T-helper 1 cell treated with Interleukin-12 subunit alpha and Interleukin-12 subunit beta and Interleukin-4 antibody, amounts not matched to agents 30 μg/mL and 1 μg/mL, for 36 hours (primary cell): ENCODE measurements at regions not wholly inside any gene's neighbourhood (a gene's known extent, or its start where the extent isn't known, plus 50 kb on each side); places are given as distances from the start of the nearest gene placed in this dataset.
A peak's percentile ranks its signal among the peaks of the same experiment; 100 is the strongest.

Experiments used
- H3K27ac Mint-ChIP-seq: one replicate; pipeline ENCODE4 v1.8.0; 2021; ENCODE audit warnings: mild to moderate bottlenecking, mixed read lengths
- H3K27me3 Mint-ChIP-seq: one replicate; pipeline ENCODE4 v1.8.0; 2021; ENCODE audit warnings: low read depth, mixed read lengths
- H3K36me3 Mint-ChIP-seq: one replicate; pipeline ENCODE4 v1.8.0; 2021; ENCODE audit warnings: low read depth, mixed read lengths
- H3K4me1 Mint-ChIP-seq: one replicate; pipeline ENCODE4 v1.8.0; 2021; ENCODE audit warnings: low read depth, mixed read lengths
- H3K4me3 Mint-ChIP-seq: one replicate; pipeline ENCODE4 v1.8.0; 2021; ENCODE audit warnings: mild to moderate bottlenecking, moderate library complexity, mixed read lengths
- H3K9me3 Mint-ChIP-seq: one replicate; pipeline ENCODE4 v1.8.0; 2021; ENCODE audit warnings: mixed read lengths

DNA sequence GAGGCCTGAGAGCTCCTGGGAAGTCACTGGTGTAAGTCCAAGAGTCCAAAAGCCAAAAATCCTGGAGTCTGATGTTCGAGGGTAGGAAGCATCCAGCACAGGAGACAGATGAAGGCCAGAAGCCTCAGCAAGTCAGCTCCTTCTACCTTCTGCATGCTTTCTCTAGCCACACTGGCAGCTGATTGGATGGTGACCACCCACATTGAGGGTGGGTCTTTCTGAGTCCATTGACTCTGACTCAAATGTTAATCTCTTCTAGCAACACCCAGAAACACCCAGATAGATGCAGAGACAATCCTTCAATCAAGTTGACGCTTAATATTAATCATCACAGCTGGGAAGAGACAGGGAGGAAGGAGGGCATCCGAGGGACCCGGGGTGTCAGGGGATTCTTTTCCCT is 305.8 kb downstream of the AACS start:
- Mint-ChIP-seq H3K4me3 (no peak overlapping the region), H3K27me3 (peaks cover 3% of the 10 kb centered on the region), H3K36me3 (no peaks in the 10 kb centered on the region)

DNA sequence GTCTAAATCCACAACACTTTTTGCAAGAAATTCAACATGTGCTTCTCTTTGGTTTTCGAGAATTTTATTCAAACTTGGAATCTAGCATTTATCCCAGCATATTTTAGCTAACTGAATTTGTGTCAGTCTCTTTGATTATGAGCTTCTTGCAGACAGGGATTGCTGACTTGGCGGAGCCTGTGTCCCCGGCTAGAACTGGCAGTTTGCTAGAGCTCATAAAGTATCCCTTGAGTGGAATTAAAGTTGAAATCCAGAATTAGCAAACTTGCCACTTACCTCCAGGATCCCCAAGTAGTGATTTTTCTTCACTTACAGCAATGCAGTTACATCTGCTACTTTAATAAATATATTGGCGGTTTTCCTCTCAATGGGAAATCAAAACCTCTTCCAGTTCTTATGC is 306.9 kb downstream of the AACS start:
- H3K9me3 Mint-ChIP-seq: no peaks in the 10 kb centered on the region
- no peaks in the 10 kb centered on the region for H3K4me1 Mint-ChIP-seq
- no peak overlapping the region for H3K27ac Mint-ChIP-seq
- no peaks in the 10 kb centered on the region for H3K36me3 Mint-ChIP-seq
- no peak overlapping the region for H3K4me3 Mint-ChIP-seq
- peaks cover 3% of the 10 kb centered on the region for H3K27me3 Mint-ChIP-seq

More for the DNA sequence above, 305.8 kb downstream of the AACS start:
- Mint-ChIP-seq H3K27ac (no peak overlapping the region), H3K4me1 (no peaks in the 10 kb centered on the region), H3K9me3 (no peaks in the 10 kb centered on the region)

DNA sequence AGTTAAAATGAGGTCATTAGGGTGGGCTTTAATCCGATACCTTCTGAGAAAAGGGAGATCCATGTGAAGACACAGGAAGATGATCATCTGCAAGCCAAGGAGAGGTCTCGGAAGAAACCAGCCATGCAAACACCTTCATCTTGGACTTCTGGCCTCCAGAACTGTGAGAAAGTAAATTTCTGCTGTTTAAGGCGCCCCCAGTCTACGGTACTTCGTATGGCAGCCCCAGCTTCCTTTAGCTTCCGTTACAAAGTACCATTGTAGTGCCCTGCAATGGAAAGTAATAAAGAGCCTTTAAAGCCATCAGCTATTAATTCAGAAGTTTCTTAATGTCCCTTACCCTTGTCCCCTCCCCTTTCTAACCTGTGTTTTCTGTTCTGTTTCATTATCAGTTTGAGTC is 308.1 kb downstream of the AACS start:
- no peak overlapping the region for H3K27ac Mint-ChIP-seq
- H3K27me3 Mint-ChIP-seq: no peaks in the 10 kb centered on the region
- no peaks in the 10 kb centered on the region for H3K36me3 Mint-ChIP-seq
- H3K9me3 Mint-ChIP-seq: no peaks in the 10 kb centered on the region
- H3K4me1 Mint-ChIP-seq: no peaks in the 10 kb centered on the region
- H3K4me3 Mint-ChIP-seq: no peak overlapping the region

DNA sequence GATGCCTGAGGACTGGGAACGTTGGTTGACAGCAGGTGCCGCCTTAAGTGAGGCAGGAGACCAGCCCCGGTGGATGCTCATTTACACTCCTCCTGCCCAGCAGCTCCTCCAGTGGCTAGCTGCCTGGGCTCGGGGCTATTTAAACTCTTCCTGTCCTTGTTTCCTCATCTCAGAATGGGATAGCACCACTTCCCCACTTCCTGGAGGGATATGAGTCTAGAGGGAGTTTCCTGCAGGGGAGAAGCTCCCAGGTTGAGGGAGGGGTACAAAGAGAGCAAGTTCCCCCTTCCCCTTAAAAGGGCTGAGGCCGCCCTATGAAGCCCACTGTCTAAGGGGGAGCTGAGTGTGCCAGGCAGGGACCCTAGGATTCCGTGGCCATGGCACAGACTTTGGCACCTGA is 311.2 kb downstream of the AACS start:
- no peaks in the 10 kb centered on the region for H3K36me3 Mint-ChIP-seq
- H3K27me3 Mint-ChIP-seq: no peaks in the 10 kb centered on the region
- no peak overlapping the region for H3K4me3 Mint-ChIP-seq
- no peaks in the 10 kb centered on the region for H3K9me3 Mint-ChIP-seq
- no peak overlapping the region for H3K27ac Mint-ChIP-seq
- no peaks in the 10 kb centered on the region for H3K4me1 Mint-ChIP-seq

DNA sequence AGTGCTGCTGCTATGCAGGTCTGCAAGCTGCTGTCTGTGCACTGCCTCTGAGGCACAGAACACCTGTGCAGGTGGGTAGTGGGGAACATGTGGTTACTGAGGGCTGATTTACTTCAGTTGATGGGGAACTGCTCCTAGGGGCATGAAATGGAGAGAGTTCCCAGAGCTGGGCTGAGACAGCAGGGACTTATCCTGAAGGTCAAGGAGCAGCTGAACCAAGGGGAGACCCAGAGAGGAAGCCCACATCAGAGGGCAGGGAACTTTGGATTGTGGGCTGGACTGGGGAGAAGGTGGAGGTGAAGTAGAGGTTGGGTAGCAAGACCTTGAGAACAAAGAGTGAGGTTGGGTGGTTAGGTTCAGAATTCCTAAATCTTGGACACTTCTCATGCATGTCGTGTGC is 311.9 kb downstream of the AACS start:
- no peaks in the 10 kb centered on the region for H3K27me3 Mint-ChIP-seq
- no peaks in the 10 kb centered on the region for H3K36me3 Mint-ChIP-seq
- no peak overlapping the region for H3K4me3 Mint-ChIP-seq
- H3K27ac Mint-ChIP-seq: no peak overlapping the region
- H3K4me1 Mint-ChIP-seq: no peaks in the 10 kb centered on the region
- H3K9me3 Mint-ChIP-seq: no peaks in the 10 kb centered on the region

DNA sequence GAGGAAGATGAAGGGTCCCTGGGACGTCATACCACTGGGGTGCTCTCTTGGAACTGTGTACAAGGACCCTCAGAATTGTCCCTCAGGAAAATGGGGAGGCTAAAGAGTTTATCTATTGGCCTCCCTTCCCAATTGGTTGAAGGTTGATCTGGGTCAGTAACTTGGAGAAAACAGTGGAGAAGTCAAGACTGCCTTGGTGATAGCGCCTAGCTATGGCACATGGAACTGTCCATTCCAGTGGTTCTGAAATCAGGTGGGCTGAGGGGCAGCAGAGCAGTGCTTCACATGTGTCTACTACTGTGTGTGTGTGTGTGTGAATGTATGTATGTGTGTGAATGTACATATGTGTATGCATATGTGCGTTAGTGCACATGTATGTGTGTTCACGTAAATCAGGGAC is 316.1 kb downstream of the AACS start:
- Mint-ChIP-seq H3K36me3 (no peaks in the 10 kb centered on the region), H3K9me3 (no peaks in the 10 kb centered on the region), H3K4me3 (no peak overlapping the region), H3K4me1 (no peaks in the 10 kb centered on the region), H3K27ac (no peak overlapping the region), H3K27me3 (peaks cover 3% of the 10 kb centered on the region)

DNA sequence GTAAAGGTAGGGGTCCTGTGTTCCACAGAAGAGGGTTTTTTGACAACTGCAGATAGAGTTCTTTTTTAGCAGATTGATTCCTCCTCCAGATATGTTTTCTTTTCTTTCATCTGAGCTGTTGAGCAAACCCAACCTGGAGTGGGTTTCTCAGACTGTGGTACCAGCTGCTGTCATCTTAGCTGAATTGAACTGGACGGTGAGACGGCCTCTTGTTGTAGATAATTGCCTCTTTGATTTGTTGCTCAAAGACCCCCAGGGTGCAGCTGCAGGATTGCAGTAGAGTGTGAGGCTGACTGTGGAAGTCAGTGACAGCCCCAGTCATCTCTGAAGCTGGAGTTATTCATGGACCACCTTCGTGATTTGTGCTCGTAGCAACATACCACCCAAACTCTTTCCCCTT is 317.7 kb downstream of the AACS start:
- Mint-ChIP-seq H3K27me3 (peaks cover 7% of the 10 kb centered on the region), H3K9me3 (no peaks in the 10 kb centered on the region), H3K4me1 (no peaks in the 10 kb centered on the region), H3K4me3 (no peak overlapping the region), H3K27ac (no peak overlapping the region), H3K36me3 (no peaks in the 10 kb centered on the region)

DNA sequence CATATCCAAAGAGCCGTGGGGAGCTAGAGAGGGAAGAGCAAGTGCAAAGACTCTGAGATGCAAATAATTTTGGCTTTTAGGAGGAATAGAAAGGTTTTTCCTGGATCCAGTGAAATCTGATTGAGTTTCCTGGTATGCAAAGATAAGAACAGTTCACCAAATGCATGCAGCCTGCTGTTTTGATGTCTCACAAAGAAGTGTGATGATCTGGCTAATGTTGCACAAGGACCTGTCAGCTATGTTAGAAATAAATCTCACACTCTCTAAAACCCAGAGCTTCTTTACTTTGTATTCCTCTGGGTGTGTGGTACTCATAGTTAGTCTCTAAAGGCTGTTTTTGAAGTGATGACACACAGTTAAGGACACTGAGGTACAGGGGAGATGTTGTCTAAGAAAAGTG is 321.4 kb downstream of the AACS start:
- Mint-ChIP-seq H3K36me3 (no peaks in the 10 kb centered on the region), H3K27me3 (peaks cover 11% of the 10 kb centered on the region), H3K9me3 (no peaks in the 10 kb centered on the region), H3K27ac (no peak overlapping the region), H3K4me3 (no peak overlapping the region), H3K4me1 (no peaks in the 10 kb centered on the region)

DNA sequence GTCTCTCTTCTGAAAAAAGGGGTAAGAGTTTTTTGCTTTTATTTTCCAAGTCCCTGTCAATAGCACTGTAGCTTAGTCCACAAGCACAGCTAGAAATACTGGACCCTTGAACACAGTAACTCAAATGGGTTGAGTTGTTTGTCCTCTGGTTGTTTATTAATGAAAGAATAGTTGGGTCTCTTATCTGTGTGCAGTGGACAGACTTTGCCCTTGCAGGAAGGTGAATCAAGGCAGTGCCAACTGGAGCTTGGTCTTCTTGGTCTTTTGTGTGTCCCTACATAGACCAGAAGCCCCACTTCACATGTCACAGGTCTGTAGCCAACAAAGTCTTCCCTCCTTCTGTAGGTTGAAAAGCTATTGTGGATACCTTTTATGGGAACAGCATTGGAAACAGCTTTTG is 322.0 kb downstream of the AACS start:
- Mint-ChIP-seq H3K9me3 (no peaks in the 10 kb centered on the region), H3K4me3 (no peak overlapping the region), H3K36me3 (no peaks in the 10 kb centered on the region), H3K4me1 (no peaks in the 10 kb centered on the region), H3K27ac (no peak overlapping the region), H3K27me3 (peaks cover 11% of the 10 kb centered on the region)

DNA sequence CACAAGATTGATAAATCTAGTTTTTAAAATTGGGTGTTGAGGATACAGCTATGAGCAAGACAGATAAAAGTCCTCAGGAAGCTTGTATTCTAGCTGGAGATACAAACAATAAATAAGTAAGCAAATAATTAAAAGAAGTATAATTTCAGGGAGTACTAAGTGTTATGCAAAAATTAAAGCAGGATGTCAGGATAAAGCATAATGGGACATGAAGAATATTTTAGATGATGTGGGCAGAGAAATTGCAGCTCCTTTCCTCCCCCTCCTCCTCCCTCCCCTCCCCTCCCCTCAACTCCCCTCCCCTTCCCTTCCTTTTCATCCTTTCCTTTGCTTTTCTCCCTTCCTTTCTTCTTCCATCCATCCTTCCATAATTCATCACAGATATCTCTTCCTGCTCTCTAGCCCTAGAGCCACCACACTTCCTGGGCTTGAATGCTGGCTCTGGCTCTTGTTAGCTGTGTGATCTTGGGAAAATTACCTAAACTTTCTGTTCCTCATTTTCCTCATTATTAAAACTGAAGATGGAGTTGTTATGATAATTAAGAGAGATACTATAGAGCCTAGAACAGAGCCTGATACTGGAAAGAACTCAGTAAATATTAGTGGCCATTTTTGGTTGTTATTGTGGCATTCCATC is 323.9 kb downstream of the AACS start:
- H3K27ac Mint-ChIP-seq: no peak overlapping the region
- no peaks in the 10 kb centered on the region for H3K9me3 Mint-ChIP-seq
- no peaks in the 10 kb centered on the region for H3K4me1 Mint-ChIP-seq
- H3K27me3 Mint-ChIP-seq: peaks cover 12% of the 10 kb centered on the region
- H3K4me3 Mint-ChIP-seq: no peak overlapping the region
- H3K36me3 Mint-ChIP-seq: no peaks in the 10 kb centered on the region

DNA sequence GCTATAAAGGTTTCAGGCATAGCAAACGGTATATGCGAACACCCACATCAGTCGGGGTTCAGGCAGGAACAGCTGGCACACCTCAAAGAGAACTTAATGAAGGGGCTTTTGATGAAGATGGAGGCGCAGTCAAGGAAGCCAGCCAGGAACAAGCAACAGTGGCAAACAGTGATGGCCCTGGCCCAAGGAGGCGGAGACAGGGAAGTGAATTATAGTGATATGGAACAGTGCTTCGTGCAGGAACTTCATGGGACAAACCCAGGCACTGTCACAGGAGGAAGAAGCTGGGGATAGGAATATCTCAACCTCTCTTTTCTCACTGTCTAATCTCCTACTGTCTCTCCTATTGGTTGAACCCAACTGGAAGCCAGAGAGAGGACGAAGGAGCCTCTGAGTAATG is 328.3 kb downstream of the AACS start:
- H3K4me3 Mint-ChIP-seq: no peak overlapping the region
- H3K27me3 Mint-ChIP-seq: peaks cover 8% of the 10 kb centered on the region
- H3K9me3 Mint-ChIP-seq: peaks cover 14% of the 10 kb centered on the region
- H3K27ac Mint-ChIP-seq: no peak overlapping the region
- no peaks in the 10 kb centered on the region for H3K4me1 Mint-ChIP-seq
- H3K36me3 Mint-ChIP-seq: no peaks in the 10 kb centered on the region

DNA sequence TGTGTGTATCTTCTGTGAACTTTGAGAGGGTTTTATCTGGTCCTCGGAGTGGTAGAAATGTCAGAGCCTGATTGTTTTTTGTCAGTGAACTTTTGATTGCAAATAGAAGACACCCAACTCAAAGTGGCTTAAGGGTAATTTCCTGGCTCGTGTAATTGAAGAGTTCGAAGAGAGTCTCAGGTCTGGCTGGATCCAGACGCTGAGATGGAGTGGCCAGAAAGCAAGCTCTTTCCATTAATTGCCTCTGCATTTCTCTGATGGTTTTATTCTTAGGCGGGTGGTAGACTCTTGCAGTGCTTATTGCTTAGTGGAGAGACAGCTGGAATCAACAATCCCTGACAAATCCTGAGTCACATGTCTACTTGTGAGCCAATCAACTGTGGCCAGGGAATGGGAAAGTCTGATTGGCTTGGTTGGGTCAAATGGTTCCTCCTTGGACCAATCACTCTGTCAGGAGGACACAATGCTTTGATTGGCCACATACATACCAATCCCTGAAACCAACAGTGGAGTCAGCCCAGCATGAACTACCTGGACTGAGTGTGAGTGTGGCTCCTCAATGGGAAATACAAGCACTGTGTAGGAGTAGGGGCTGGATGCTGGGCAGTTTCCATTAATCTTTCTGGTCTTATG is 330.5 kb downstream of the AACS start:
- H3K36me3 Mint-ChIP-seq: no peaks in the 10 kb centered on the region
- H3K27ac Mint-ChIP-seq: no peak overlapping the region
- H3K27me3 Mint-ChIP-seq: peaks cover 4% of the 10 kb centered on the region
- H3K9me3 Mint-ChIP-seq: peaks cover 18% of the 10 kb centered on the region
- peaks cover 8% of the 10 kb centered on the region for H3K4me1 Mint-ChIP-seq
- no peak overlapping the region for H3K4me3 Mint-ChIP-seq

DNA sequence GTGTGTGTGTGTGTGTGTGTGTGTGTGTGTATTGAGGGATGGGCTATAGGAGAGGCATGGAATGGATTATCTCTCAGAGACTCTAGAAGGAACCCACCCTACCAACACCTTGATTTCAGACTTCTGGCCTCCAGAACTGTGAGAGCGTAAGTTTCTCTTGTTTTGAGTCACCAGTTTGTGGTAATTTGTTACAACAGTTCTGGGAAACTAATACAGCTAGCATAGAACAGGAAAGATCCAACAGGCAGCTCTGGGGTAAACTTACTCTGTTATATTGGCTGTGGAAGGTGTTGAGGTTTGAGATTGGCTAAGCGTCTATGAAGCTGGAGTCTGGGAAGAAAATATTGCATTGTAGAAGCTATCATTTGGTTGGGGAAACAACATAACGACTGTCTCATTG is 334.3 kb downstream of the AACS start:
- peaks cover 18% of the 10 kb centered on the region for H3K9me3 Mint-ChIP-seq
- H3K27me3 Mint-ChIP-seq: peaks cover 11% of the 10 kb centered on the region
- peak overlapping the region; percentile 6 for H3K27ac Mint-ChIP-seq
- no peak overlapping the region for H3K4me3 Mint-ChIP-seq
- peaks cover 8% of the 10 kb centered on the region for H3K4me1 Mint-ChIP-seq
- no peaks in the 10 kb centered on the region for H3K36me3 Mint-ChIP-seq

DNA sequence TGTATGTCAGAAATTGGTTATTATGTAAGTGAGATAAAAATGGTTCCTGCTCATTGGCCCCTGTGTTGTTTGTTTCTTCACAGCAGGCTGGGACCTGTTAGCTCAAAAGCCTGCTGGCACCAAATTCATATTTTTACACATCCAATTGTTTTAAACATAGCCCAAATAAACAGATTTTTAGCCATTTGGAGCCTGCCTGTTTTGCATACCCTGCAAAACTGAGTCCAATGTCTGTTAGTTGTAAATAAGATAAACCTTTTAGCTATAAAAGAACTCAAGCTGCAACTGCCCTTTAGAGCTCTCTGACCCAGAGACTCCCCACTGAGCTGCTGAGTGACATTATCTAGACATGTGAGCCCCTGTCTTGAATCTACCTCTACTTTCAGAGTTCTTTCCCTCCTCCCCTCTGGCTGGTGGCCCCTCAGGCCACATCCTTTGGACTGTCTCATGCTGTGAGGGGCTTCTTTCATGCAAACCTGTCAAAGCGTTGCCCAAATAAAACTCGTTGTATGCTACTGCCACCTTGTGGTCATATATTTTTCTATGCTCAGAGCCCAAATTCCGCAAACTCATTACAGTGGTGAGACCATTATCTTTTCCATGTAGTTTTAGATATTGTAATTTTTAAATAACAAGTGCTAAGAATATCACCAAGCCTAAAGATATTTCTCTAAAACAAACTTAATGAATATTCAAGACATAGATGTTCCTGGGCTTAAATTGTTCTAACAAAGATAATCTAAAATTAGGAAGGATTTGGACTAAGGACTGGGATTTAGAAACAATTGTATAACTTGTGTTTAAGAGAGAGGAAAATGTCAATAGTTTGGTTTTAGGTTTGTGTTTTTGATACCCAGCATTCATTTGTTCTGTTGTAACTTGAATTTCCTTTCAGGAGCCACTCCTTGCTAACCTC is 337.9 kb downstream of the AACS start:
- Mint-ChIP-seq H3K27me3 (peaks cover 11% of the 10 kb centered on the region), H3K4me1 (peaks cover 8% of the 10 kb centered on the region), H3K27ac (no peak overlapping the region), H3K36me3 (no peaks in the 10 kb centered on the region), H3K9me3 (peaks cover 7% of the 10 kb centered on the region), H3K4me3 (no peak overlapping the region)

DNA sequence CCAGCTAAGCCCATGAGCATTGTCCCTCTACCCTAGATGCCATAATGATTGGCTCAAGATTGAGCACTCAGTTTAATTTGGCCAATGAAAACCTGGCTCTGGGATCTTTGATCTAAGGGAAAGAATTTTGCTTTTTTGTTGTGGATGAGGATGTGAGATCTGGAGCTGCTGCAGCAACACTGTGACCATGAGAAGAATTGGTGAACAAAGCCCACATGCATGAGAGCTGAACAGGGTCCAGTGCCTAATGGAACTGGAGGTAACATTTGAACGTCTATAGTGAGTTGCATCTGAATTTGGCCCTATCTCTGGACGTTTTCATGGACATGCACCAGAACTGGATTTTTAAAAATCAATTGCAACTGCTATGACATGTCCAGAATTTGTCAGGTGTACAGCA is 338.6 kb downstream of the AACS start:
- Mint-ChIP-seq H3K27ac (no peak overlapping the region), H3K9me3 (peaks cover 4% of the 10 kb centered on the region), H3K27me3 (peaks cover 11% of the 10 kb centered on the region), H3K36me3 (no peaks in the 10 kb centered on the region), H3K4me1 (peaks cover 8% of the 10 kb centered on the region), H3K4me3 (no peak overlapping the region)
